ENCODE measurements at regions not wholly inside any gene's neighbourhood (a gene's known extent, or its start where the extent isn't known, plus 50 kb on each side); places are given as distances from the start of the nearest gene placed in this dataset.
A peak's percentile ranks its signal among the peaks of the same experiment; 100 is the strongest.

DNA sequence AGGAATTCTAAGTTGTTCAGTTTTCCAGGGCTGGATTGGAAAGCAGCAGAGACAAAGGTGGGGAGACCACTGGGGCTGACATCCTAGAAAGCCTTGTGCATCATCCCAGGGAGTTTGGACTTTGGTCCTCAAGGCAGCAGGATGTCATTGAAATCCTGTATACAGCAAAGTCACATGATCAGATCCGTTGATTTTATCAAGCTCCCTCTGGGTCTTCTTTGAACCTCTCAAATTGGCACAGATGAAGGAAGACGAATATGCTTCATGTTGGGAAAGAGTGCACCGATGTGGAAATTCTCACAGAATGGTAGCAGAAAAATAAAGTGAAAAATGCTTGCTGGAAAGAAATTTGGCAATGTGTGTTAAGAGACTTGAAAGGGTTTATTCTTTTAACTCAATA lies 149.8 kb upstream of the TMTC4 start:
- no peak for TF ChIP-seq CTCF (IDR thresholded peaks at IDR 0.05)
- no peaks in the 10 kb centered on the region for H3K4me1 Mint-ChIP-seq (ENCODE audit: unreplicated experiment)
- no peaks in the 10 kb centered on the region for H3K27me3 Mint-ChIP-seq (ENCODE audit: unreplicated experiment)
- H3K36me3 Mint-ChIP-seq (ENCODE audit: unreplicated experiment), result no peaks in the 10 kb centered on the region
- DNase-seq (ENCODE audit: extremely low spot score, unreplicated experiment), result no peak
- H3K9me3 Mint-ChIP-seq (ENCODE audit: unreplicated experiment), result peaks cover 4% of the 10 kb centered on the region
- H3K4me3 Mint-ChIP-seq (ENCODE audit: unreplicated experiment), result no peak overlapping the region
- H3K27ac Mint-ChIP-seq (ENCODE audit: unreplicated experiment), result no peak overlapping the region

DNA sequence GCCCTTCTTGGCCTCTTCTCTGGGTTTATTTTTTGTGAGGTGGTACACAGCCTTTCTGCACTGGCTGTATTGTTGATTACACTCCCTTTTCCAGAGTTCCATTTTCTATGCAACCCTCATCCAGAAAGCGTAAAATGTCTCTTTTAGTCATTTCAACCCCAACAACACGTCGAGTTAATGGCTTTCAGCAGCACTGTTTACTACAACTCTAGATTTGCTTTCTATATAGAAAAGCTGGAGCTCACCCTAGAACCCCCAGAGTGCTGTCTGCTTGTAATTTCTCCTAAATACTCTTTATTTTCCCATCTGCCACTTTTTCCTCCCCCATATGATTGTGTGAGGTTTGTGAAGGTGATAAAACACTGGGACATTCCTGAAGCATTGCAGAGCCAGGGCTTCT lies 148.9 kb upstream of the TMTC4 start:
- no peak for DNase-seq (ENCODE audit: extremely low spot score, unreplicated experiment)

DNA sequence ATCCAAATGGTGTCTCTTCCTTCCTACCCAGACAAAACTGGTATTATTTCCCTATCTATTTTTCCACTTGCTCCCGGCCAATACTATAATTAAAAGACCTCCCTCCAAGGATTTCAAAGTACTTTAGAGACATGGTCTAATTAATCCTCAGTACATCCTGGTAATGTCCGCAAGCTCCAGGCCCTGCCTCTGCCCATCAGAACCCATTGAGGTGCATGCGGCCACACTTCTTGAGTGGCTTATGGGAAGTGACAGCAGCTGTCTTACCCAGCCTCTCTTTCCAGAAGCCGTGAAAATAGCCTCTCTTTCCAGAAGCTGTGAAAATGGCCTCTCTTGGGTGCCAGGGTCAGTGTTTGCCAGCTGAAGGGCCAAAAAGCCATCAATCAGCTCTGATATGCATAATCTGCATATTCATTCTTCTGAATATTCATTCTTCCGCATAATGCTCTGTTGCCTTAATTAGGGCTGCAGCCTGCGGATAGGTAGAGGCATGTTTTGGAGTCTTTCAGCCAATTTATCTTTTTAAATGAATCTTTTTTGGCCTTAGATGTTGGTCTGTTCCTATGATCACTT lies 148.4 kb upstream of the TMTC4 start:
- H3K27me3 Mint-ChIP-seq (ENCODE audit: unreplicated experiment), result no peaks in the 10 kb centered on the region
- no peak overlapping the region for H3K27ac Mint-ChIP-seq (ENCODE audit: unreplicated experiment)
- no peaks in the 10 kb centered on the region for H3K9me3 Mint-ChIP-seq (ENCODE audit: unreplicated experiment)
- DNase-seq (ENCODE audit: extremely low spot score, unreplicated experiment), result peak; percentile 11
- H3K4me3 Mint-ChIP-seq (ENCODE audit: unreplicated experiment), result no peak overlapping the region
- no peaks in the 10 kb centered on the region for H3K4me1 Mint-ChIP-seq (ENCODE audit: unreplicated experiment)
- no peaks in the 10 kb centered on the region for H3K36me3 Mint-ChIP-seq (ENCODE audit: unreplicated experiment)
- TF ChIP-seq CTCF (IDR thresholded peaks at IDR 0.05), result no peak

More for the DNA sequence above, 148.9 kb upstream of the TMTC4 start:
- H3K27ac Mint-ChIP-seq (ENCODE audit: unreplicated experiment), result no peak overlapping the region
- no peaks in the 10 kb centered on the region for H3K4me1 Mint-ChIP-seq (ENCODE audit: unreplicated experiment)
- H3K36me3 Mint-ChIP-seq (ENCODE audit: unreplicated experiment), result no peaks in the 10 kb centered on the region
- no peak overlapping the region for H3K4me3 Mint-ChIP-seq (ENCODE audit: unreplicated experiment)
- TF ChIP-seq CTCF (IDR thresholded peaks at IDR 0.05), result no peak
- no peaks in the 10 kb centered on the region for H3K9me3 Mint-ChIP-seq (ENCODE audit: unreplicated experiment)
- H3K27me3 Mint-ChIP-seq (ENCODE audit: unreplicated experiment), result no peaks in the 10 kb centered on the region

GRCh38 chr13:100818711-100819110 lies 144.1 kb upstream of the TMTC4 start:
- no peak overlapping the region for H3K27ac Mint-ChIP-seq (ENCODE audit: unreplicated experiment)
- peak; percentile 73 for DNase-seq (ENCODE audit: extremely low spot score, unreplicated experiment)

DNA sequence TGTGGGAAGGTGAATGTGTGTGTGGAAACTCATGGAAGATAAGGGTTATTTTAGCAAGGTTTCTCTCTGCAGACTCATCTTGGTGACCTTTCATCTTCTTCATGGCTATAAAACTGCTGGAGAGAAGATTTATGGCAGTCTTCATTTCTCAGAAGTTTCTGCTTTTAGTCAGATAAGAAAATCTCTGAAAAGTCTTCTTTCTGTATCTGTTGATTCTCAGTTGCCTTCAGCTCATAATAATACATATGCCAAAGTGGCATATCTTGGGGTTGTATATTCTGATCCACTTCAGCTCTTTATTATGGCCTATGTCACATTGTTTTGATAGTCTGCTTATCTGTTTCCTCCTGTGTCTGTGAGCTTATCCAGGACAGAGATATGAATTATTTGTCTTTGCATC lies 143.3 kb upstream of the TMTC4 start:
- TF ChIP-seq CTCF (IDR thresholded peaks at IDR 0.05), result no peak
- no peaks in the 10 kb centered on the region for H3K36me3 Mint-ChIP-seq (ENCODE audit: unreplicated experiment)
- no peak for DNase-seq (ENCODE audit: extremely low spot score, unreplicated experiment)
- no peak overlapping the region for H3K27ac Mint-ChIP-seq (ENCODE audit: unreplicated experiment)
- H3K4me3 Mint-ChIP-seq (ENCODE audit: unreplicated experiment), result no peak overlapping the region
- no peaks in the 10 kb centered on the region for H3K9me3 Mint-ChIP-seq (ENCODE audit: unreplicated experiment)
- H3K27me3 Mint-ChIP-seq (ENCODE audit: unreplicated experiment), result no peaks in the 10 kb centered on the region
- H3K4me1 Mint-ChIP-seq (ENCODE audit: unreplicated experiment), result peaks cover 2% of the 10 kb centered on the region

More at GRCh38 chr13:100818711-100819110, 144.1 kb upstream of the TMTC4 start:
- H3K9me3 Mint-ChIP-seq (ENCODE audit: unreplicated experiment), result no peaks in the 10 kb centered on the region
- peaks cover 2% of the 10 kb centered on the region for H3K4me1 Mint-ChIP-seq (ENCODE audit: unreplicated experiment)
- no peak for TF ChIP-seq CTCF (IDR thresholded peaks at IDR 0.05)
- no peaks in the 10 kb centered on the region for H3K27me3 Mint-ChIP-seq (ENCODE audit: unreplicated experiment)
- no peak overlapping the region for H3K4me3 Mint-ChIP-seq (ENCODE audit: unreplicated experiment)
- no peaks in the 10 kb centered on the region for H3K36me3 Mint-ChIP-seq (ENCODE audit: unreplicated experiment)

Measured in osteocyte (in vitro differentiated cells).